OCI-LY1 (cell line): ENCODE measurements at regions not wholly inside any gene's neighbourhood (a gene's known extent, or its start where the extent isn't known, plus 50 kb on each side); places are given as distances from the start of the nearest gene placed in this dataset.

Experiments
- CTCF ChIP-seq: fragments of 200-600 bp; sonication (generic), shearing (Covaris generic); IDR thresholded peaks from 2 replicates; pipeline ENCODE4 v1.5.1; 2017; ENCODE audit warnings: mild to moderate bottlenecking, antibody characterized with exemption, low read length, moderate library complexity, mixed read lengths
- EZH2 ChIP-seq: fragments of 200-600 bp; sonication (generic), shearing (Covaris generic); IDR thresholded peaks from 2 replicates; pipeline ENCODE4 v1.8.0; 2017; ENCODE audit warnings: borderline replicate concordance, mixed run types, mild to moderate bottlenecking, antibody characterized with exemption, low read length, moderate library complexity, mixed read lengths

GRCh38 chr9:80791836-80792235 lies 897.5 kb downstream of the TLE1 start:
- TF ChIP-seq CTCF, result no peak
- no peak for TF ChIP-seq EZH2
